OCI-M1 (cell line): ENCODE measurements at regions not wholly inside any gene's neighbourhood (a gene's known extent, or its start where the extent isn't known, plus 50 kb on each side); places are given as distances from the start of the nearest gene placed in this dataset.
"Not testable (repeated sequence)": the region's sequence is repeated elsewhere in the genome, so short reads cannot be mapped to it uniquely, and the experiment has no call there.

ENCODE experiments used
- DNase-seq: peaks from one replicate; lab custom pipeline; 2025; lab: John Stamatoyannopoulos, UW

DNA sequence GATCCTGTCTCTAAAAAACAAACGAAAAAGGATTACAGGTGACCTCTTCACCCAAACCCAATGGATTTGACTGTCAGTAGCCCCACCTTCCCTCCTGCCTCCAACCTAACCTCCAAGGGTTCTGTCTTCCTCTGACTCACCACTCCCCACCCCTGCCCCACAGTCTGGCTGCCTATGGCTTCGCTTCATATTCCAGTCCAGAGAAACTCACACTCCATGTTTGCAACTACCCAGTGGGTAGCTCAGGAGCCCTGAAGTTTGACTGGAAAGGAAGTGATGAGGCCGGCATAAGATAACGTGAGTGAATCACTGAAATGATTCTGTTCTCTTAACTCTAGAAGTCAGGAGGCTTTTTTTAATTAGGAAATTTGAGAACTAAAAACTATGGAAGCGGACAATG lies 303.9 kb downstream of the FOXO1 start:
- DNase-seq = no peak

DNA sequence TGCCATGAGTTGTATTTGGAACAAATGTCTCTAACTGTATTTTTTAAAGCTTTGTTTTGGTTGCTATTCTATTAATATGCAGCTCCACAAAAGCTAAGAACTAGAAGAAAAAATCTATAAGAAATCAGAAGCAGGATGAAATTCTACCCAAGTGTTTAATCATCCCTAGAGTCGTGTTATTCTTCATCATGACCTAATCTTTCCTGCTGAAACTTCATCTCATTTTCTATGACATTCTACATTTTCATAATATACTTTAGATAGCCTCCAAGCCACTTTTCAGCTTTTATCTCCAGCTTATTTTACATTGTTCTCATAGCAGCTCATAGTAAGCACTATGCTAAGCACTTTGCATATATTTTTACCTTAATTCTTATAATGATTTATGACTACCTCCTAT lies 302.8 kb downstream of the FOXO1 start:
- DNase-seq = no peak

- DNase-seq = no peak
Measured at GRCh38 chr13:40366119-40366518, 300.3 kb downstream of the FOXO1 start.

GRCh38 chr13:40368127-40368891 lies 298.1 kb downstream of the FOXO1 start:
- no peak for DNase-seq

DNA sequence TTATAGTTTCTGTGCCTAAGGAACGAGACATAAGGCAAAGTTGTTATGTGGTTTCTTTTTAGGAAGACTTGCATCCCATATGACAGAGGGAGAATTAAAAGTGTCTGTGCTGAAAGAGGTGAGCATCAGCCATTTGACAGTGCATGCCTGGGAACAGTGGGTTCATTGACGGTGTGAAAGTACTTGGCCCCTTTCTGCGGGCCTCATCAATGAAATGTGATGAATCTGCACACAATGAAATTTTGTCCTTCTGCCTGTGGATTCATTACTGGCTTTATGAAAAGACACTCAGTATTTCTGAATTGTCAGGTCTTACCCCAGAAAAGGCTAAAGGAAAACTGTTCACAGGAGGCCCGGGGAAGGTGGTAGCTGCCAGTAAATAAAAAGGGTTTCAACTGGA lies 295.8 kb downstream of the FOXO1 start:
- DNase-seq = no peak

GRCh38 chr13:40371531-40372125 lies 294.8 kb downstream of the FOXO1 start:
- no peak for DNase-seq

- DNase-seq = not testable (repeated sequence)
Measured at GRCh38 chr13:40373608-40374007, 292.8 kb downstream of the FOXO1 start.

DNA sequence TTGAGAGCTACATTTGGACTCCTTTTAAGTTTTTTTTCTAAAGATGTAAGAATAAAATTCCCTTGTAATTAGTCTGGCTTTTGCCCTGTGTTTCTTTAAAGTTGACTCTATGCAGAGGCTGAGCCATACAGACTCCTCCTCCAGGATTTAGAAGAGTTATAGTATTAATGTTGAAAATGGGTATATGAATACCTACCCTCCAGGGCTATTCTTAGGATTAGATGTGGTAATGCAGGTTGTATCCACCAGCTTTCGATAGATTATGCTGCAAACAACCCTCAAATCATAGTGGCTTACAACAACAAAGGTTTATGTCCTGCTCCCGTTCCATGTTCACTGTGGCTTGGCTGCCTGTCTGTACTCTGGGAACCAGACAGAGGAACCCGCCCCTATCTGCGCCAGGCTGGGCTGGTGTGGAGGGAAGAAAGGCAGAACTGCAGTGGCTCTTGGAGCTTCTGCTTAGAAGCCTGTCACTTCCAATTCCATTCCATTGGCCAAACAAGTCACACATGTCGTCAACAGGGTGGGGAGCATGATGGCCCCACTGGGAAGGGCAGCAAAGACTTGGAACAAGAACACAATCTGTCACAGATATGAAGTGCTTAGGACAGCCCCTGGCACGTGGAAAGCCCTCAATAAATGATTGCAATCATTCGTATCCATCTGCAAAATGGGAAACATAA lies 290.8 kb downstream of the FOXO1 start:
- DNase-seq = no peak

DNA sequence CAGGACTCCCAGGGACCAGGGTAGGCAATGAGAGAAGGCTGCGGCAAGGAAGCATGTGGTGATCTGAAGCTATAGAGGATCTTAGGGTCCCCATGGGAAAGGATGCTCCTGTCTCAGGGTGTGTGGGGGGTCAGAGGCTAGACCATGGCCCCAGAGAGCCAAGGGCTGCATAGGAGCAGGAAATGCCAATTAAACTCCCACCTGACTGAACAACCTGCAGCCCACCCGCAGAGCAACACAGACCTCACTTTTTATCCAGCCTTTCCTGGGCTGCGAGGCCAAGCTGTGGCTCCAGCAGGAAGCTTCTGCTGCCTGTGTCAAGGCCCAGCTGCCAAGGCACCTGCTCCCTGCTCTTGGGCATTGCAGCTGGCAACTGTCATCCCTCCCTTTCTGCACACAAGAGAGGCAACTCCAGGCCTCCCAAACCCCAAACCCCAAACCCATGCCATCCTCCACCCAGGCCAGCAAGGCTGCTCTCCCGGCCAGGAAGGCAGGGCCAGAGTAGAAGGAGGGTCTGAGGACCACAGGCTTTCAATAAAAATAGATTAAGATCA lies 290.1 kb downstream of the FOXO1 start:
- no peak for DNase-seq

- DNase-seq = no peak
Measured at GRCh38 chr13:40376867-40377535, 289.4 kb downstream of the FOXO1 start.

GRCh38 chr13:40377783-40378182 lies 288.7 kb downstream of the FOXO1 start:
- DNase-seq = no peak

DNA sequence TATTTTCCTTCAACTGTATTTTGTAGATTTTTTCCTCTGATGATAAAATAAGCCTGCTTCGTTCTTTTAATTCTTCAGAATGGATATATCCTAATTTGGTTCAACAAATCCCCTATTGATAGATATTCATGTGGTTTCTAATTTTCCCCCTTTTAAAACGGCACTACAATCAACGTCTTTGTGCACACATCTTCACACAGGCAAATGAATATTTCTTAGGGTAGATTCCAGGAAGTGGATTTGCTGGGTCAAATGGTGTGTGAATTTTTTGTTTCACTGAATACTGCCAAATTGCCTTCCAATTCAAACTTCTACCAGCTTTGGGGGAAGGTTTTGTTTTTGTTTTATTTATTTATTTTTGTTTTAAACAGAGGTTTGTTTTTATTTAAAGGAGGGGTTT lies 287.2 kb downstream of the FOXO1 start:
- DNase-seq = no peak

GRCh38 chr13:40379794-40380578 lies 286.5 kb downstream of the FOXO1 start:
- DNase-seq = no peak

GRCh38 chr13:40381935-40382764 lies 284.3 kb downstream of the FOXO1 start:
- no peak for DNase-seq

DNA sequence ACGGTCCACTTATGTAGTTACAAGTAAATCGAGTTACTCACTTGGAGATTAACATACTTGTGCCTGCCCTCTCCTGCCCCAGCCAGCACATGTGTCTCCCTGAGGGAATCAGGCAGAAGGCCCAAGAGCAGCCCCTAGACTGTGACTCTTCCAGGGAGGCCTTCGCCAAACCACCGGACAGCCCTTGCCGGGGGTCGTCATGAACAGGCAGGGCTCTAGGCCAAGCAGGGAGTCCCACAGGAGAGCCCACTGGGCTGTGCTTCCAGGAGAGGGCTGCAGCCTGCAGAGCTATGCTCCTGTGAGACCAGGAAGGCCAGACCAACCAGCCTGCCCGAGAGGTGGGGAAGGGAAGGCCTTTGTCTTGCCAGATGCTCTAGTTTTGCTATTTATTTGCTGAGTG lies 283.3 kb downstream of the FOXO1 start:
- DNase-seq = no peak

DNA sequence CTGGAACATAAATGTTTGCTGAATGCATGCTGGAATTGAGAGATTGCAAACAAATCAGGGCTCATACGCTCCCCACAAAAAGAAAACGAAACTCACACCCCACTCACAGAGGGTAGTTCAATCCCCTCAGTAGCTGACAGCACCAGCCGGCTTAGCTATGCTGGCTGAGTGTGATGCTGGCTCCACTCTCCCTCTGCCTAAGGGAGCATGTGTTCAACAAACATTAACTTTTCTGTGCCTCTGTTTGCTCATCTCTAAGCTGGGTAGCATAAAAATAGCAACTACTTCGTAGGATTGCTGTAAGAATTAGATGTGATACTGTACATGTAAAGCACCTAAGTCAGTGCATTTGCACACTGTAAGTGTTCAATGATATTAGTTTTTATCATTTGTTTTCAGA lies 282.6 kb downstream of the FOXO1 start:
- no peak for DNase-seq

DNA sequence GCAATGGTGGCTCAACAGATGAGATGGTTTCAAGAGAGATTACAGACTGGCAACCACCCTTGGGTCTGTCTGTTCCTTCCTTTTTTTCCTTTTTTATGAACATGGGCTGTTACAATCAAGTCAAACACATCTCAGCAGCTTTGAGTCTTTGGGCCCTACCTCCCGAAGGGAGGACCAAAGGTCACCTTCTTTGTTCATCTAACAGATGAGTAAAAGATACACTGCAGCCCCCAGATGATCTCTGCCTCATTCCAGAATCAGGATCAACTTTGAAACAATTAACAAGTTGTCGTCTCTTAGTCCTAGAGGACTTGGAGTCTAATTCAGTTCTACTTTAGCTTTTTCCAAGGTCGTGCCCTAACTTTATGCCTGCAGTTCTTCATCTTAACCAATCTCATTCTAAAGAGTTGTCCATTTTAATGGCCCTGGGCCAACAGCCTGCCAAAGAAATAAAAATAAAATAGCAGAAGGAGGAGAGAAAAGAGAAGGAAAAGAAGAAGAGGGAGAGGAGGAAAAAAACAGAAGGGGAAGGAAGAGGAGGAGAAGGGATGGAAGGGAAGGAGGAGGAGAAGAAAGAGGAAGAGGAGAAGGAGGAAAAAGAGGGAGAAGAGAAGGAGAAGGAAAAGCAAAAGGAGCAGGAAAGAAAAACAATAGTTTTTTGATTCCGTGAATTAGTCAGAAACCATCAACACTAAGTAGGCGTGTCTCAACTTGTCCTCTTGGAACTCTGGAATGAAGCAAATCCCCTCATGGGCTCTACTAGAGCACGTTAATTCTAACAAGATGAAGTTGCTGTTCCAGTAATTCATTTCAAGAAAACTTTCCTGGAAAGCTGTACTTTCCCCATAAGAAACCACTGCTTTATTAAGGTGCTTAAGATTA lies 281.2 kb downstream of the FOXO1 start:
- no peak for DNase-seq

DNA sequence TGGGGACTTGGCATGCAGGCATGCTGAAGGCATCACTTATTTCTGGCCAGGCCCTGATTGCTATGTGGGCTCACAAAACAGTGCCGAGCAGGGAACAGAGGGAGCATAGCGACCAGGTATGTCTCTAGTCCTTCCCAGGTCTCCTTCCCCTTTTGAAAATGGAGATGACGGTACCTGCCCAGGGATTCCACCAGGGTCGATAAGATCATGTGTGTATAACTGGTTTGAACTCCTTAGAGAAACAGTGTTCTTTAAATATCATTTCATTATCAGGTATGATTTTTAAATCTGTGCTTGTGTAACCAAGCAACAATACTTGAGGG lies 280.6 kb downstream of the FOXO1 start:
- no peak for DNase-seq

GRCh38 chr13:40386586-40386985 lies 279.9 kb downstream of the FOXO1 start:
- no peak for DNase-seq

DNA sequence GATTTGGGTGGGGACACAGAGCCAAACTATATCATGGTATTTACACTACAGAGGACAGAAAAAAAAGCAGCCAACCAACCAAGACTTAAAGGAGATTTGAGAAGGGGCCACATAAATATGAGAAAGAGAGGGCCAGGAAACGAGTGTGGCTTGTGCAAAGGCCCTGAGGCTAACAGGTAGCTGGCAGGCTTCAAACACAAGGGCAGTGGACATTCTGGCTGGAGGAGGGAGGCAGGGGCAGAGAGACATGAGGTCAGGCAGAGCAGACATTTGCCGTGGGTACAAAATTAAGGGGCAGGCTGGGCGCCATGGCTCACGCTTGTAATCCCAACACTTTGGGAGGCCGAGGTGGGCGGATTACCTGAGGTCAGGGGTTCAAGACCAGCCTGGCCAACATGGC lies 278.7 kb downstream of the FOXO1 start:
- no peak for DNase-seq
